GM21737 (cell line): ENCODE measurements at regions not wholly inside any gene's neighbourhood (a gene's known extent, or its start where the extent isn't known, plus 50 kb on each side); places are given as distances from the start of the nearest gene placed in this dataset.

Source experiments
- ATAC-seq: cut with Tn5 transposase; IDR thresholded peaks from one replicate; pipeline ENCODE4 v1.9.1; 2021; ENCODE audit warnings: mild to moderate bottlenecking, moderate library complexity; ENCODE audit not compliant: unreplicated experiment

DNA sequence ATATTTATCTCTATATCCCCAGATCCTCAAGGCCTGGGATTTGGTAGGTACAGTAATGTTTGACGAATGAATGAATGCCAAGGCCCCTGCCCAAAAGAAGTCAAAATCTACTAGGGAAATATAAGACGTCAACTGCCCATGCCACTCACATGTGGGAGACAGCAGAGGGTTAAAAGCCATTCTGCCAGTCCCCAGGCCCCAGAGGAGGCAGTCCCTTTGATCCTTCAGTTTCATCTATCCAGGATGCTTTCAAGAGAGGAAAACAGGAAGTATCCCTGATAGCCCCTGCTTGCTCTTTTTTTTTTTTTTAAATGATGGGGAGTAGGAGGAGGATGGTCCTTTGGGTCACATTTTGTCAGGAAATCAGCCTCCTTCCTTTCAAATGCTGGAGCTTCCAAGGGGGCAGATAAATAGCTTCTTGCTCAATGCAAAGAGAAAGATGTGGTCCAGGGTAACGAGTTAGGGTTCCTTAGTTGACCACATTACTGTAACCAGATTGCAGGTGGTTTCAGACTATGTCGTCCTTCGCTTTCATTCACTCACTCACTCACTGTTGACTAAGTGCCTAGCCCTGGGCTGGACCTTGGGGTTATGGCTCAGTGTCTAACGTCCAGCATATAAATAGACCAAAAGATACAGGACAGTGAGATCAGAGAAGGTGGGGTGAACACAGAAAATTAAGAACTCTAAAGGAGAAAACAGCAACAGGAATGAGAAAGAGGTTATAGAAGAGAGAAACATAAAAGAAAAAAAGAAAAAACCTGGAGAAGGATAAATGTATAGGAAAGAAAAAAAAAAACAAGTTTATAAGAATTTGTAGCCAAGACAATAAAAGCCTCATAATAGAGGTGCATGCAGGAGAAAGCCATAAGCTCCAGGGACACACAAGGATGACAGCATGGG lies 64.6 kb upstream of the PIM1 start:
- ATAC-seq, result no peak

- ATAC-seq, result no peak
These were observed 63.9 kb upstream of the PIM1 start for GRCh38 chr6:37106051-37106363.

DNA sequence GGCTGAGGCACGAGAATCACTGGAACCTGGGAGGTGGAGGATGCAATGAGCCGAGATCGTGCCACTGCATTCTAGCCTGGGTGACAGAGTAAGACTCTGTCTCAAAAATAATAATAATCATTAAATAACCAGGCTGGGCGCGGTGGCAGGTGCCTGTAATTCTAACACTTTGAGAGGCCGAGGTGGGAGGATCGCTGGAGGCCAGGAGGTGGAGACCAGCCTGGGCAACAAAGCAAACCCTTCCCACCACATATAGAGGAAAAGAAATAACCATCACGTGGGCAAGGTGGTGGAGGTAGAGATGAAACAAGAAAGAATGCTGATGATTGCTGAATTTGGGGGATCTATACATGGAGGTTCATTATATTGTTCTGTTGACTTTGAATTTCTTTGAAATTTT lies 63.4 kb upstream of the PIM1 start:
- no peak for ATAC-seq

DNA sequence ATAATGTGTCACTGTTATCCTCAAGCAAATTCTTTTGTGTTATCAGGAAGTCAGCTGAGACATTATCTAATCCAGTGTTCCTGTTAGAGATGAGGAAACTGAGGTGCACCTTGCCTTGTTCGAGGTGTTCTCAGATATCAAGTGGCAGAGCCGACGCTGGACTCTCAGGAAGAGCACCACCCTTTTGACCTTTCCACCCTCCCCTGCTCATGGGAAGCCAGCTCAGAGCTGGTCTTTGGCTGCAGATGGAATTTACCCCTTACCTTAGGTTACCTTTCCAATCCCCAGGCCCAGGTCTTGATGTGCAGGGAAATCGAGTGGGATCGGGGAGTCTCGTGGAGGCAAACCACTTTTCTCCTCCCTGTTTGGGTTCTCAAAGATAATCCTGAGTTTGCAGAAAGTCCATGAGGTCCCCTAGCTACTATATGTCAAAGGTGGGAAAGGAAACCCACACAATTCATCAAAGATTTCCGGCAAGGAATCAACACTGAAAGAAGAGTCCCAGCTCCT lies 62.9 kb upstream of the PIM1 start:
- ATAC-seq, result no peak

- ATAC-seq, result no peak
These were observed 60.0 kb upstream of the PIM1 start for GRCh38 chr6:37109714-37110499.

DNA sequence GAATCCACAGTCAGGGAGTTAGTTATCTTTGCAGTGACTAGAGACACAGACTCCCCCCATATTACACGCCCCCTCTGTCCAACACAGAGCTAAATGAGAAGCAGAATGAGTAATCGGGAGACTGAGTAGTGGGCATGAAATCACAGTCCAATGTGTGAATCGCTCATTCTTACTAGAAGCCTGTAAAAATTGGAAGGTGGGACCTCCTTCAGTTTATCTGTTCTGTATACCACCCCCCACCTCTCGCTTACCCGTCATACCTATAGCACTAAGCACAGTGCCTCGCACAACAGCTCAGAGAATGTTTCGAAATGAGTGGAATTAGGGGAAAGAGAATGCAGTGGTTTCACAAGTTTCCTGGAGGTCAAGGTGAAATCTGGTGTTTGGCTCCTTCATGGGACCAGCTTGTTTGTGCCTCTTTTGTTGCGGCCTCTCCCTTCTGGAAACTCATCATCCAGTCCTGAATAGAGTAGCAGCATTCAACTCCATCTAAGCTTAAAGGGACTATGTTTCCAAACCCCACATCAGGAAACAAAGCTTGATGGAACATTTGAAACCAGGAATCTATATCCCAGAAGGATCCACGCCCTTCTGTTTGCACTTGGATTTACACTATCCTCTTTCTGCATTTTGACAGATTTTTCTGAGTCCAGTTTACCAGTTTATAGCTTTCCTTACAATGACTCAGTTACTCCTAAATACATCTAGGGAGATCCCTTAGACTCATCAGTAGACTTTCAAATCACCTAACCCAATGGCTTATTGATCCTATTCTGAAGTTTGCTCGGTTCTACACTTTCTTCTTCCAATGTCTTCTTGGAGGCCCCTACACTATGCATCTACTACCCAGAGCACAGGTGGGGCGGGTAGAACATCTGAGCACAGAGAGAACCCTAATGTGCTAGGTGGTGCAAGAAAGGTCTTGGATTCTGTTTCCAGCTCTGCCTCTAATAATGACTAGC lies 59.2 kb upstream of the PIM1 start:
- no peak for ATAC-seq

DNA sequence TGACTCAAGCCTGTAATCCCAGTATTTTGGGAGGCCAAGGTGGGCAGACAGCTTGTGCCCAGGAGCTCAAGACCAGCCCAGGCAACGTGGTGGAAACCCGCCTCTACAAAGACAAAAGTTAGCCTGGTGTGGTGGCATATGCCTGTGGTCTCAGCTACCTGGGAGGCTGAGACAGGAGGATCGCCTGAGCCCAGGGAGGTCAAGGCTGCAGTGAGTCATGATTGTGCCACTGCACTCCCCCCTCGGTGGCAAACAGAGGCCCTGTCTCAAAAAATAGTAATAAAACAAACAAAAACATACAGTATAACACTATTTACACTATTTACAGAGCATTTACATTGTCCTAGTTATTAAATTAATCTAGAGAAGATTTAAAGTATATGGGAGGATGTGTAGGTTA lies 56.0 kb upstream of the PIM1 start:
- ATAC-seq, result no peak

DNA sequence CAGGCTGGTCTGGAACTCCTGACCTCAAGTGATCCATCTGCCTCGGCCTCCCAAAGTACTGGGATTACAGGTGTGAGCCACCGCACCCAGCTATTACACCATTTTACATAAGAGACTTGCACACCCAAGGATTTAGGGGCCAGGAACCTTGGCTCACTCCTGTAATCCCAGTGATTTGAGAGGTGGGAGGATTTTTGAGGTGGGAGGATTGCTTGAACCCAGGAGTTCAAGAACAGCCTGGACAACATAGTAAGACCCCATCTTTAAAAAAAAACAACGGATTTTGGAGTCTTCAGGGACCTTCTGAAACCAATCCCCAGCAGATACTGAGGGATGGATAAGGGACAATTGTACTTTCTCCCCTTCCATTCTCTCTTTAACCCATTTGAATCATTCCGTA lies 55.3 kb upstream of the PIM1 start:
- ATAC-seq, result no peak

GRCh38 chr6:37115236-37115895 lies 54.6 kb upstream of the PIM1 start:
- ATAC-seq, result no peak

DNA sequence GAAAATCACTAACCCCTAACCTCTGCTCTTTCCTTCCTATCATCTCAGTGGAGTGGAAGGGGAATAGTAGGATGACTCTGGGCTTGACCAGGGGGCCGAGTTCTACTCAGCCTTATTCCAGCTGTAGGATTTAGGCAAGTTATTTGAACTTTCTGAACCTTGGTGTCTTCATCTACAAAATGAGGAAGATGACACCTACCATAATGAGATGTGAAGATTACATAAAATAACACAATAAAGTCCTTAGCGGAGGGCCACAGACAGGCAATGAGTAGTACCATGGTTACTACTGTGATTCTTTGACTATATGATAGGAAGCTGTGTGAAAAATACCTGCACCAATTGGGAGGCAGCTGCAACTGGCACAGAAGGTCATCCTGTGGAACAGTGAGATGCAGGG lies 53.6 kb upstream of the PIM1 start:
- ATAC-seq, result no peak

- no peak for ATAC-seq
These were observed 50.5 kb upstream of the PIM1 start for GRCh38 chr6:37119387-37119886.
